Heart right ventricle (tissue), 16 donors: ENCODE measurements at regions not wholly inside any gene's neighbourhood (a gene's known extent, or its start where the extent isn't known, plus 50 kb on each side); places are given as distances from the start of the nearest gene placed in this dataset.

Source experiments
- ATAC-seq, 8 donors: fragments of 200-7000 bp; cut with Tn5 transposase; one replicate each; pipeline ENCODE4 v1.9.1; 2020; ENCODE audit warnings: mild to moderate bottlenecking in 8 of 8, moderate library complexity in 8 of 8, moderate number of reproducible peaks in 1 of 8
- DNase-seq, 2 donors: peaks; one replicate each; pipeline ENCODE4 v3.0.0-alpha.2; 2020
- H3K27ac ChIP-seq, 10 donors: fragments of 200-600 bp; sonication (generic) in 2 of 10; one replicate each; pipeline versions ENCODE4 v1.5.0 to v1.8.0; 2020 to 2022; ENCODE audit warnings: mild to moderate bottlenecking in 3 of 10
- H3K27me3 ChIP-seq, 7 donors: fragments of 200-600 bp; one replicate each; pipeline ENCODE4 v1.8.0; 2021 to 2022; ENCODE audit warnings: mild to moderate bottlenecking in 2 of 7
- H3K36me3 ChIP-seq, 9 donors: fragments of 200-600 bp; sonication (generic) in 1 of 9; one replicate each; pipeline versions ENCODE4 v1.5.0 to v1.8.0; 2020 to 2022; ENCODE audit warnings: mild to moderate bottlenecking in 2 of 9
- H3K4me1 ChIP-seq, 9 donors: fragments of 200-600 bp; sonication (generic) in 1 of 9; one replicate each; pipeline versions ENCODE4 v1.5.0 to v1.8.0; 2020 to 2022; ENCODE audit warnings: mild to moderate bottlenecking in 4 of 9
- H3K4me3 ChIP-seq, 10 donors: fragments of 200-600 bp; sonication (generic) in 2 of 10; one replicate each; pipeline versions ENCODE4 v1.5.0 to v1.8.0; 2020 to 2022; ENCODE audit warnings: mild to moderate bottlenecking in 7 of 10, moderate library complexity in 2 of 10
- H3K9me3 ChIP-seq, 11 donors: fragments of 200-600 bp in 10 of 11; sonication (generic) in 2 of 11; one replicate each; pipeline versions ENCODE4 v1.5.0 to v1.8.0; 2013 to 2022; ENCODE audit warnings: mild to moderate bottlenecking in 2 of 11, control low read depth in 1 of 11, moderate library complexity in 1 of 11
- WGBS, 2 donors: extraction: QIAGEN DNeasy Blood & Tissue Kit; methylation state at CpG; one replicate each; pipeline ENCODE4 v1.1.7; 2013; ENCODE audit warnings: inconsistent platforms in 1 of 2; 5-methylcytosine and 5-hydroxymethylcytosine counted together
- intact Hi-C, 10 donors: fragments of 100-400 bp; cut with DNase I; formaldehyde crosslinking; loops; one replicate each; pipeline versions ENCODE4 v1.11.1 to v1.14.2; 2022
- TF ChIP-seq, protein P1 (sequence below), 9 donors: fragments of 200-600 bp; sonication (generic) in 2 of 9; IDR thresholded peaks; one replicate each; pipeline versions ENCODE4 v1.5.0 to v1.8.0; 2021 to 2022; ENCODE audit warnings: antibody characterized with exemption in 9 of 9, mild to moderate bottlenecking in 5 of 9, moderate library complexity in 1 of 9
- donor health status: Arrhythmogenic right ventricular cardiomyopathy.
- donor health status: ischemic (EF 13 %, LVEDD 7.1; RV severe dilation, severe dysfunction).
- donor health status: healthy with polysubstance abuse.
- donor health status: DM: no; HTN: yes; CAD: no.
- donor health status: DM: no; HTN: no; CAD: no.
- donor health status: ischemic (EF 25% LVEDD 6.9; RV normal size, moderate dysfunction).
- donor health status: ischemic (EF 25% LVEDD 5.7; RV mildly dilated, moderate dysfunction).
- donor health status: healthy.
- donor health status: DM: yes; HTN: yes; CAD: no.
- donor health status: Ischemic cardiomyopathy.
- donor health status: ischemic (EF 35%, LVEDD 5.7; RV mildly dilated, moderate dysfunction).
- donor health status: nonischemic (EF 11% LVEDD 7.7; RV severe dilation, severe dysfunction).
- donor health status: DM: yes; HTN: yes; CAD: no.
- donor health status: PGD.
- donor health status: ischemic (EF 29% LVEDD 5.4; RV normal size, mild dysfunction).
- donor health status: nonischemic (EF 23%, LVEDD 6.1; RV moderate dilation, normal function).

DNA sequence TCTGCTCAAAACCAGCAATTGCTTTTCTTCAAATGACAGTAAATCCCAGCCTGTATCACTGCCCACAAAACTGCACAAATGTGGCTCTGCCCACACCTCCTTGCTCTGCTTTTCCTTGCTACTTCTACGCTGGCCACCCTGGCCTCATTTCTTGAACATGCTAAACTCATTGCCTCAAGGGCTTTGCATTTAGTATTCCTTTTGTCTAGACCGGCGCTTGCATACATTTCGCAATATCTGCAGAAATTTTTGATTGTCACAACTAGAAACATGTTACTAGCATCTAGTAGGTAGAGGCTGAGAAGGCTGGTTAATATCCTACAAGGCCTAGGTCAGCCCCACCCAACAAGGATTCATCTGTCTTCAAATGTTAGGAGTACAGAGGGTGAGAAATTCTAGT is 2357.8 kb downstream of the MAT2B start:
- Histone ChIP-seq H3K9me3 (peaks cover 0 to 13% (median 0%) of the 10 kb centered on the region in 11 donors), H3K27ac (no peak overlapping the region), H3K4me1 (no peaks in the 10 kb centered on the region), H3K4me3 (no peak overlapping the region), H3K36me3 (no peaks in the 10 kb centered on the region), H3K27me3 (no peaks in the 10 kb centered on the region)
- 79 to 81% methylated on average over 4 of the region's 4 CpGs for WGBS, 2 donors
- intact Hi-C loops: no loop called here
- no peak for DNase-seq
- TF ChIP-seq, protein P1, sequence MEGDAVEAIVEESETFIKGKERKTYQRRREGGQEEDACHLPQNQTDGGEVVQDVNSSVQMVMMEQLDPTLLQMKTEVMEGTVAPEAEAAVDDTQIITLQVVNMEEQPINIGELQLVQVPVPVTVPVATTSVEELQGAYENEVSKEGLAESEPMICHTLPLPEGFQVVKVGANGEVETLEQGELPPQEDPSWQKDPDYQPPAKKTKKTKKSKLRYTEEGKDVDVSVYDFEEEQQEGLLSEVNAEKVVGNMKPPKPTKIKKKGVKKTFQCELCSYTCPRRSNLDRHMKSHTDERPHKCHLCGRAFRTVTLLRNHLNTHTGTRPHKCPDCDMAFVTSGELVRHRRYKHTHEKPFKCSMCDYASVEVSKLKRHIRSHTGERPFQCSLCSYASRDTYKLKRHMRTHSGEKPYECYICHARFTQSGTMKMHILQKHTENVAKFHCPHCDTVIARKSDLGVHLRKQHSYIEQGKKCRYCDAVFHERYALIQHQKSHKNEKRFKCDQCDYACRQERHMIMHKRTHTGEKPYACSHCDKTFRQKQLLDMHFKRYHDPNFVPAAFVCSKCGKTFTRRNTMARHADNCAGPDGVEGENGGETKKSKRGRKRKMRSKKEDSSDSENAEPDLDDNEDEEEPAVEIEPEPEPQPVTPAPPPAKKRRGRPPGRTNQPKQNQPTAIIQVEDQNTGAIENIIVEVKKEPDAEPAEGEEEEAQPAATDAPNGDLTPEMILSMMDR (IDR thresholded peaks at IDR 0.05): no peak
- no peak for ATAC-seq

DNA sequence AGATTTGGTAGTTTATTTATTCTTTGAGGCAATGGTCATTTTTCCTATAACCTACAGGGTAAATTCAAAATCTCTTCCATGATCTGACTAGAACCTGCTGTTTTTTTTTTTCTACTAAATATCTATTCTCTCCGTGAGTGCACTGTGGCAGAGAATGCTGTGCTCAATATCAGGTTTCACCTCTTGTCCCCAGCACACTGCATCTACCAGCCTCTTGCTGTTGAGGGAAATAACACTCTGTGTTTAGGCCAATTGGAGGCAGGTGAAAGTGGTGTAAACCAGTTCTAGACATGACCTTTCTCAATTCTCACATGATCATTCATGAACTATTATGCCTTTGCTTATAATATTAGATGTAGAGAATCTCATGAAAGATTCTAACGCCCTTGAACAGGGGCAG is 2365.9 kb downstream of the MAT2B start:
- 46 to 49% methylated on average over 2 of the region's 2 CpGs for WGBS, 2 donors
- intact Hi-C loops: no loop called here
- ATAC-seq: no peak

DNA sequence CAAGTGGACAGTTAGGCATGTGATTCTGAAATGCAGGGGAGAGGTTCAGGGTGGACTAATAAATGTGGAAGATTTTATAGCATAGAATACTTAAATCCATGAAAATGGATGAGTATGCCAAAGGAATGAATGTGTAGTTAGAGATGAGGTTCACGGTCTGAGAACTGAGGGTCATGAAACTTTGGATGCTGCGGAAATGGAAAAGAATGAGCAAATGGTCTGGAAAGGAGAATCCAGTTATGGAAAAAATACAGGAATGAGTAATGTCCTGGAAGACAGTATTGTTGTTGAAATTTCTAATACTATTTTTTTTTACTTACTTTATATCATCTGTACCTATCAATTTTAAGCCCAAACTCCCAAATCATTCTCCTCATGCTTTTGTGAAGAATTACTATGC is 2369.4 kb downstream of the MAT2B start:
- ATAC-seq: no peak
- TF ChIP-seq, protein P1 (IDR thresholded peaks at IDR 0.05): no peak
- 94% methylated on average over 2 of the region's 2 CpGs for WGBS, 2 donors
- no peak for DNase-seq
- no peak overlapping the region for H3K4me3 ChIP-seq
- H3K36me3 ChIP-seq: no peaks in the 10 kb centered on the region
- H3K27me3 ChIP-seq: no peaks in the 10 kb centered on the region
- no peaks in the 10 kb centered on the region for H3K4me1 ChIP-seq
- no peak overlapping the region for H3K27ac ChIP-seq
- peaks cover 0 to 15% (median 0%) of the 10 kb centered on the region in 11 donors for H3K9me3 ChIP-seq
- intact Hi-C loops: no loop called here

More for the DNA sequence above, 2365.9 kb downstream of the MAT2B start:
- no peaks in the 10 kb centered on the region for H3K4me1 ChIP-seq
- H3K4me3 ChIP-seq: no peak overlapping the region
- no peak for DNase-seq
- H3K9me3 ChIP-seq: peaks cover 0 to 3% (median 0%) of the 10 kb centered on the region in 11 donors
- no peaks in the 10 kb centered on the region for H3K27me3 ChIP-seq
- no peak overlapping the region for H3K27ac ChIP-seq
- TF ChIP-seq, protein P1 (IDR thresholded peaks at IDR 0.05): no peak
- no peaks in the 10 kb centered on the region for H3K36me3 ChIP-seq

DNA sequence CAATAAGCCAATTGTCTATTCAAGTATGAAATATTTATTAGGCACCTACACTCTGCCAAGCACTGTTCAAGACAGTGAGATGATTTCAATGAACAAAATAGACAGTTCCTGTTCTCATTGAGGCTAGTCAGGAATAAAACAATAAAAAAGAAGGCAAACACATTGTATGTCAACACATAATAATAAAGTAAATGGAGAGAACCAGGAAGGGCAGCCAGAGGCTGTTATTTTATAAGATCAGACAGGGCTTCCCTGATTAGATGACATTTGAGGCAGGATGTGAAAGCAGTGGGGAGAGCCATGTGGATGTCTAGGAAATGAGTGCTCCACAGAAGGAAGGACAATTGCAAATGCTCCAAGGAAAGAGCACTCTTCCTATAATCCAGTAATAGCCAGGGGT is 2371.1 kb downstream of the MAT2B start:
- H3K36me3 ChIP-seq: no peaks in the 10 kb centered on the region
- no peak overlapping the region for H3K27ac ChIP-seq
- peaks cover 0 to 15% (median 0%) of the 10 kb centered on the region in 11 donors for H3K9me3 ChIP-seq
- no peaks in the 10 kb centered on the region for H3K4me1 ChIP-seq
- ATAC-seq (no peak), DNase-seq (no peak)
- no peaks in the 10 kb centered on the region for H3K27me3 ChIP-seq
- no peak overlapping the region for H3K4me3 ChIP-seq
- intact Hi-C loops: no loop called here
- TF ChIP-seq, protein P1 (IDR thresholded peaks at IDR 0.05): no peak
